GM12892 (cell line): ENCODE measurements at regions not wholly inside any gene's neighbourhood (a gene's known extent, or its start where the extent isn't known, plus 50 kb on each side); places are given as distances from the start of the nearest gene placed in this dataset.
"Not testable (repeated sequence)": the region's sequence is repeated elsewhere in the genome, so short reads cannot be mapped to it uniquely, and the experiment has no call there.

ENCODE experiments used
- POLR2A ChIP-seq: IDR thresholded peaks from 2 replicates; pipeline ENCODE4 v1.6.1; 2011; ENCODE audit warnings: low read depth, low read length, control low read depth
- POLR2AphosphoS5 ChIP-seq: IDR thresholded peaks from 2 replicates; pipeline ENCODE4 v1.6.1; 2011; ENCODE audit warnings: low read depth, low read length, control low read depth
- TAF1 ChIP-seq: IDR thresholded peaks from 2 replicates; pipeline ENCODE4 v1.6.1; 2011; ENCODE audit warnings: low read depth, mild to moderate bottlenecking, control low read depth, low read length, borderline replicate concordance

GRCh38 chr4:13924900-13925299, 297.4 kb upstream of the BOD1L1 start:
- TF ChIP-seq POLR2A, POLR2AphosphoS5, TAF1: not testable (repeated sequence)
